Colonic mucosa (tissue), 4 donors: ENCODE measurements at regions not wholly inside any gene's neighbourhood (a gene's known extent, or its start where the extent isn't known, plus 50 kb on each side); places are given as distances from the start of the nearest gene placed in this dataset.

Experiments used
- DNase-seq: peaks from one replicate; pipeline ENCODE4 v3.0.0-alpha.2; 2020
- H3K27ac ChIP-seq: fragments of 200-600 bp; one replicate; pipeline ENCODE4 v1.8.0; 2021
- H3K27me3 ChIP-seq: fragments of 200-600 bp; one replicate; pipeline ENCODE4 v1.8.0; 2021
- H3K36me3 ChIP-seq: fragments of 200-600 bp; one replicate; pipeline ENCODE4 v1.8.0; 2021
- H3K4me1 ChIP-seq: fragments of 200-600 bp; one replicate; pipeline ENCODE4 v1.8.0; 2021; ENCODE audit warnings: mild to moderate bottlenecking
- H3K4me3 ChIP-seq: fragments of 200-600 bp; one replicate; pipeline ENCODE4 v1.8.0; 2021
- H3K9ac ChIP-seq, 2 donors: one replicate each; pipeline ENCODE4 v1.7.0; 2013; ENCODE audit warnings: control low read depth in 2 of 2, low read depth in 2 of 2, low read length in 2 of 2
- H3K9me3 ChIP-seq: fragments of 200-600 bp; one replicate; pipeline ENCODE4 v1.8.0; 2021
- intact Hi-C: fragments of 100-400 bp; cut with DNase I; formaldehyde crosslinking; loops from one replicate; pipeline ENCODE4 v1.14.1; 2022
- TF ChIP-seq, protein P1 (sequence below): fragments of 200-600 bp; IDR thresholded peaks from one replicate; pipeline ENCODE4 v1.8.0; 2022; ENCODE audit warnings: antibody characterized with exemption, mild to moderate bottlenecking
- donor health status: healthy.
- donor health status: DM: no; HTN: no; CAD: no.
- donor health status: DM: no; HTN: no; CAD: no.

DNA sequence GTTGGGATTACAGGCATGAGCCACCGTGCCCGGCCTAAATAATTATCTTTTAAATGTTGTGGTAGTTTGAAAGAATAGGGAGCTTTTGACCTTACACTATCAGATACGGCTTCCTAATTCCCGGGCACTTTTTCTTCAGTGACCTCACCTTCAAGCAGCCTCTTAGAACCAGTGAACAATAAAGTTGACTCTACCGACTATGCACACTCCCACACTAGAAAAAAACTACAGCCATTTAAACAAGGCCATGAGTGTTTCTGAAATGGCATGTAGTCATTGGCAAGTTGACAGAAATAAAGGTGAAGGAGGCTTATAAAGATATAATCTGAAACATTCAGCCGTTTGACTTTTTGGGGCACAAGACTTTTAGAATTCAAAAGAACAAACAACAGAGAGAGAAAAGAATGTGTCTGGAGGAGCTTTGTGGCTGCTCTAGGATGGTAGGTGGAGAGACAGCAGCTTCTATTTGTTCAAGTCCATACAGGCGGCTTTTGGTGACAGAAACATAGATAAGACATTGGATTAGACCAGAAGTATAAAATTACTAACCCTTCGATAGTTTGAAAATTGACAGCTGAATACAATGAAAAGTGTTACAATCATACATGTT is 75.2 kb downstream of the GJA1 start:
- no peaks in the 10 kb centered on the region for H3K4me1 ChIP-seq
- intact Hi-C loops: no loop called here
- no peak overlapping the region for H3K4me3 ChIP-seq
- no peak overlapping the region for H3K9ac ChIP-seq
- H3K27me3 ChIP-seq: no peaks in the 10 kb centered on the region
- no peaks in the 10 kb centered on the region for H3K36me3 ChIP-seq
- TF ChIP-seq, protein P1, sequence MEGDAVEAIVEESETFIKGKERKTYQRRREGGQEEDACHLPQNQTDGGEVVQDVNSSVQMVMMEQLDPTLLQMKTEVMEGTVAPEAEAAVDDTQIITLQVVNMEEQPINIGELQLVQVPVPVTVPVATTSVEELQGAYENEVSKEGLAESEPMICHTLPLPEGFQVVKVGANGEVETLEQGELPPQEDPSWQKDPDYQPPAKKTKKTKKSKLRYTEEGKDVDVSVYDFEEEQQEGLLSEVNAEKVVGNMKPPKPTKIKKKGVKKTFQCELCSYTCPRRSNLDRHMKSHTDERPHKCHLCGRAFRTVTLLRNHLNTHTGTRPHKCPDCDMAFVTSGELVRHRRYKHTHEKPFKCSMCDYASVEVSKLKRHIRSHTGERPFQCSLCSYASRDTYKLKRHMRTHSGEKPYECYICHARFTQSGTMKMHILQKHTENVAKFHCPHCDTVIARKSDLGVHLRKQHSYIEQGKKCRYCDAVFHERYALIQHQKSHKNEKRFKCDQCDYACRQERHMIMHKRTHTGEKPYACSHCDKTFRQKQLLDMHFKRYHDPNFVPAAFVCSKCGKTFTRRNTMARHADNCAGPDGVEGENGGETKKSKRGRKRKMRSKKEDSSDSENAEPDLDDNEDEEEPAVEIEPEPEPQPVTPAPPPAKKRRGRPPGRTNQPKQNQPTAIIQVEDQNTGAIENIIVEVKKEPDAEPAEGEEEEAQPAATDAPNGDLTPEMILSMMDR: no peak
- no peak for DNase-seq
- H3K27ac ChIP-seq: no peak overlapping the region
- no peaks in the 10 kb centered on the region for H3K9me3 ChIP-seq

DNA sequence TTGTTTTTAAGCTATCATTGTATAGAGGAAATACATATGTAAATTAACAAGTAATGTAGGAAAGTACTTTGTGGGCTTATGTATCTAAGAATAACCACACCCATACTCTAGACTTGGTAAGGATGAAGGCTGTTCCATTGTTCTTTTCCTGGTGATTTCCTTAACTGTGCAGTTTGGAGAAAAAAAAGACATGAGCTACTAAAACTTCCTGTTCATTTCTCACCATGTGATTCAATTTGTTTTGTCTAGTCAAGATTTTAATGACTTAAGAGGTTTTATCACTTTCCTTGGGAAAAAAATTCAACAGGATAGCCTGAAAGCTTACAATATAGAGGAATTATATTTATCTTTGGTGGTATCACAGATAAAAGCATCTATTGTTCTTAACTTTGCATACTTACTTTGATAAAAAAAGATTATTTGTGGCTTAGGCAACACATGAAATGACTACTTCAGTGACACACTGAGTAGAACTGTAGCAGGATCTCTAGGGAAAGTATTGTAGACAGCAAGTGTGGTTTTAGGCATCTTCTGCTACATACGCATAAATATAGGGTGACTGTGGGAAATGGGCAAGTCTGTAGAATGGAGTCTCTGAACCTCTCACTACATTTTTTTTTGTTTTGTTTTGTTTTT is 80.3 kb downstream of the GJA1 start:
- no peak overlapping the region for H3K4me3 ChIP-seq
- TF ChIP-seq, protein P1: no peak
- no peaks in the 10 kb centered on the region for H3K36me3 ChIP-seq
- H3K4me1 ChIP-seq: no peaks in the 10 kb centered on the region
- H3K9me3 ChIP-seq: no peaks in the 10 kb centered on the region
- DNase-seq: no peak
- H3K9ac ChIP-seq: no peak overlapping the region
- intact Hi-C loops: no loop called here
- no peak overlapping the region for H3K27ac ChIP-seq
- no peaks in the 10 kb centered on the region for H3K27me3 ChIP-seq

DNA sequence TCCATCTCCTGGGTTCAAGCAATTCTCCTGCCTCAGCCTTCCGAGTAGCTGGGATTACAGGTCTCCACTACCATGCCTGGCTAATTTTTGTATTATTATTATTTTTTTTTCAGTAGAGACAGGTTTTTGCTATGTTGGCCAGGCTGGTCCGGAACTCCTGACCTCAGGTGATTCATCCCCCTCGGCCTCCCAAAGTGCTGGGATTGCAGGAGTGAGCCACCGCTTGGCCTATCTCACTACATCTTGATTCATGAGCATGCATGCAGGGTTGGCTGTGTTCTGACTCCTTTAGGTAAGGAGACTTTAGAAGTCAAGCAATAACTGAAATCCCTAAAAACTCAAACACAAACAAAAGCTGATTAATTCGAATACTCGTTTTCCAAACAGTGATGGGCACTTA is 80.9 kb downstream of the GJA1 start:
- TF ChIP-seq, protein P1: no peak
- no peak for DNase-seq
- no peak overlapping the region for H3K27ac ChIP-seq

DNA sequence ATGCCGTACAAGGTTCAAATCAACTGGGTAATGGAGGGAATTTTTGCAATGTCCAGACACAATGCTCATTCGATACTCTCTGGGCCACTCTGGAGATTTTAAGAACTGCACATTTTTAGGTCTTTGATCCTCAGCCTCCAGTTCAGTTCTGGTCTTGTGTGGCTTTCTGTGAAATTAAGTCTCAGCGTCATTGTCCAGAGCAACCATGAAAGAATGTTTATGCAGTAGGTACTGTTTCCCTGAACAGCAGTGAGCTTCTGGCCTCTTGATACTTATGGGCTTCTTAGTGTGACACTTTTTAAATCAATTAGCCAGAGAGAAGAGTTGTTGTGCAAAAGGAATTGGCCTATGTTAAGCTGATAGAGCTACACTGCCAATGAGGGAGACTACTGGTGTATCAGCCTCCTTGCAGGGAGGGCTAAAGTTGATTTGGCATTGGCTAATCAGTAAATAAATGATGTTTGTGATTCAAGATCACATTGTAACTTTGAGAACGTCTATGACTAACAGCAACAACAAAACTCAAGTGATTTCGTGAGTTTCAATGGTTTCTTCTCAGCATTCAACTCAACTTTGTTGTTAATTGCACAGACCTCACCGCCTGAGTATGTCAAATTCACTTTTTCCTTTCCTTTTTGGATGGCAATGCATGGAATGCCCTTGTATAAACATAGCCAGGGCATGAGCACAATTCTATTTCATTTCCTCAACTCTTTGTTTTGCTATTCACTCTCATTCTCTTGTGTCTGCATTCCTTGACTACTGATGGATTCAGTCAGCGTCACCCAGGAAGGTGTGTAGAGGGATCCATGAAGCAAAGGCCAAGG is 85.1 kb downstream of the GJA1 start:
- no peaks in the 10 kb centered on the region for H3K4me1 ChIP-seq
- H3K36me3 ChIP-seq: no peaks in the 10 kb centered on the region
- no peak overlapping the region for H3K27ac ChIP-seq
- TF ChIP-seq, protein P1: no peak
- no peak overlapping the region for H3K9ac ChIP-seq
- no peak for DNase-seq
- H3K27me3 ChIP-seq: no peaks in the 10 kb centered on the region
- intact Hi-C loops: no loop called here
- no peaks in the 10 kb centered on the region for H3K9me3 ChIP-seq
- no peak overlapping the region for H3K4me3 ChIP-seq

More for the DNA sequence above, 80.9 kb downstream of the GJA1 start:
- H3K36me3 ChIP-seq: no peaks in the 10 kb centered on the region
- no peak overlapping the region for H3K9ac ChIP-seq
- no peaks in the 10 kb centered on the region for H3K27me3 ChIP-seq
- intact Hi-C loops: no loop called here
- H3K4me1 ChIP-seq: no peaks in the 10 kb centered on the region
- H3K9me3 ChIP-seq: no peaks in the 10 kb centered on the region
- H3K4me3 ChIP-seq: no peak overlapping the region

DNA sequence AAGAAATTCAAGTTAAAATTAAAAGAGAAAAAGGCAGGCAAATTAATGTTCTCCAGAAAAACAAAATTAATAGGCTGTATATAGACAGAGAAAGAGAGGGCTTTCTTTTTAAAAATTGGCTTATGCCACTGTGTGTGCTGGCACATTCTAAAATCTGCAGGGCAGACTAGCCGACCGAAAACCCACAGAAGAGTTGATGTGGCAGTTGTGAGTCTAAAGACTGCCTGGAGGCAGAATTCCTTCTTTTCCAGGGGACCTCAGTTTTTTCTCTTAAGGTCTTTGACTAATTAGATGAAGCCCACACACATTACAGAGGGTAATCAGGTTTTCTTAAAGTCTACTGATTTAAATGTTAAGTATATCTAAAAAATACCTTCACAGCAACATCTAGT is 85.7 kb downstream of the GJA1 start:
- Histone ChIP-seq H3K4me3 (no peak overlapping the region), H3K27ac (no peak overlapping the region), H3K9ac (no peak overlapping the region), H3K9me3 (no peaks in the 10 kb centered on the region), H3K36me3 (no peaks in the 10 kb centered on the region), H3K4me1 (no peaks in the 10 kb centered on the region), H3K27me3 (no peaks in the 10 kb centered on the region)
- intact Hi-C loops: no loop called here
- no peak for DNase-seq
- TF ChIP-seq, protein P1: no peak
